ENCODE measurements at regions not wholly inside any gene's neighbourhood (a gene's known extent, or its start where the extent isn't known, plus 50 kb on each side); places are given as distances from the start of the nearest gene placed in this dataset.

DNA sequence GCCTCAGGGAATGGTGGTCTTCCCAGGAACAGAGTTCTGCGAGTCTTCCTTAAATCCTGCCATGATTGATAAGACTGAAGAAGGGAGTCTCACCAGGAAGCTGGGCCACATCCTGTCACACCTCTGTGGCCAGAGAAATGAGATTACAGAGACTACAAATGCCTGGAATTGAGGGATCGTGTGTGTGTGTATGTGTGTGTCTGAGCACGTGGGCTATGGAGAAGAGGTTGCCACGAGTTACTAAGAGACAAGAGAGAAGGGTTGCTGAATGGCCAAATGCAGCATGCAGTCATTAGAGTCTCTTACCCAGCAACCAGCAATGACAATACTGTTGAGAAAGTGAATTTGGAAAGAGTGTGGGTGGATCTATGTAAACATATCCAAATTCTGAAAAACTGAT is 443.1 kb downstream of the MFSD1 start:
- DNase-seq (ENCODE audit: low spot score) (no peak), ATAC-seq (no peak)
- Mint-ChIP-seq H3K4me1 (no peaks in the 10 kb centered on the region), H3K4me3 (no peak overlapping the region), H3K27ac (no peak overlapping the region), H3K27me3 (ENCODE audit: insufficient read depth, low read depth, poor library complexity) (no peaks in the 10 kb centered on the region), H3K9me3 (no peaks in the 10 kb centered on the region), H3K36me3 (ENCODE audit: low read depth) (no peaks in the 10 kb centered on the region)
- Histone ChIP-seq H4K20me1 (replicated peaks; ENCODE audit: insufficient read depth) (no peaks in the 10 kb centered on the region), H3F3A (replicated peaks; ENCODE audit: low read depth) (no peaks in the 10 kb centered on the region), H3K4me1 (ENCODE audit: insufficient read depth) (no peaks in the 10 kb centered on the region), H2AFZ (no peak overlapping the region), H3K36me3 (ENCODE audit: insufficient read depth) (no peaks in the 10 kb centered on the region), H3K4me2 (no peak overlapping the region), H3K27ac (ENCODE audit: low read depth) (no peak overlapping the region), H3K27me3 (ENCODE audit: insufficient read depth) (no peaks in the 10 kb centered on the region), H3K9me2 (ENCODE audit: insufficient read depth) (no peaks in the 10 kb centered on the region), H3K4me3 (no peak overlapping the region), H3K79me2 (replicated peaks; ENCODE audit: insufficient read depth) (no peaks in the 10 kb centered on the region)
- TF ChIP-seq, protein P1, sequence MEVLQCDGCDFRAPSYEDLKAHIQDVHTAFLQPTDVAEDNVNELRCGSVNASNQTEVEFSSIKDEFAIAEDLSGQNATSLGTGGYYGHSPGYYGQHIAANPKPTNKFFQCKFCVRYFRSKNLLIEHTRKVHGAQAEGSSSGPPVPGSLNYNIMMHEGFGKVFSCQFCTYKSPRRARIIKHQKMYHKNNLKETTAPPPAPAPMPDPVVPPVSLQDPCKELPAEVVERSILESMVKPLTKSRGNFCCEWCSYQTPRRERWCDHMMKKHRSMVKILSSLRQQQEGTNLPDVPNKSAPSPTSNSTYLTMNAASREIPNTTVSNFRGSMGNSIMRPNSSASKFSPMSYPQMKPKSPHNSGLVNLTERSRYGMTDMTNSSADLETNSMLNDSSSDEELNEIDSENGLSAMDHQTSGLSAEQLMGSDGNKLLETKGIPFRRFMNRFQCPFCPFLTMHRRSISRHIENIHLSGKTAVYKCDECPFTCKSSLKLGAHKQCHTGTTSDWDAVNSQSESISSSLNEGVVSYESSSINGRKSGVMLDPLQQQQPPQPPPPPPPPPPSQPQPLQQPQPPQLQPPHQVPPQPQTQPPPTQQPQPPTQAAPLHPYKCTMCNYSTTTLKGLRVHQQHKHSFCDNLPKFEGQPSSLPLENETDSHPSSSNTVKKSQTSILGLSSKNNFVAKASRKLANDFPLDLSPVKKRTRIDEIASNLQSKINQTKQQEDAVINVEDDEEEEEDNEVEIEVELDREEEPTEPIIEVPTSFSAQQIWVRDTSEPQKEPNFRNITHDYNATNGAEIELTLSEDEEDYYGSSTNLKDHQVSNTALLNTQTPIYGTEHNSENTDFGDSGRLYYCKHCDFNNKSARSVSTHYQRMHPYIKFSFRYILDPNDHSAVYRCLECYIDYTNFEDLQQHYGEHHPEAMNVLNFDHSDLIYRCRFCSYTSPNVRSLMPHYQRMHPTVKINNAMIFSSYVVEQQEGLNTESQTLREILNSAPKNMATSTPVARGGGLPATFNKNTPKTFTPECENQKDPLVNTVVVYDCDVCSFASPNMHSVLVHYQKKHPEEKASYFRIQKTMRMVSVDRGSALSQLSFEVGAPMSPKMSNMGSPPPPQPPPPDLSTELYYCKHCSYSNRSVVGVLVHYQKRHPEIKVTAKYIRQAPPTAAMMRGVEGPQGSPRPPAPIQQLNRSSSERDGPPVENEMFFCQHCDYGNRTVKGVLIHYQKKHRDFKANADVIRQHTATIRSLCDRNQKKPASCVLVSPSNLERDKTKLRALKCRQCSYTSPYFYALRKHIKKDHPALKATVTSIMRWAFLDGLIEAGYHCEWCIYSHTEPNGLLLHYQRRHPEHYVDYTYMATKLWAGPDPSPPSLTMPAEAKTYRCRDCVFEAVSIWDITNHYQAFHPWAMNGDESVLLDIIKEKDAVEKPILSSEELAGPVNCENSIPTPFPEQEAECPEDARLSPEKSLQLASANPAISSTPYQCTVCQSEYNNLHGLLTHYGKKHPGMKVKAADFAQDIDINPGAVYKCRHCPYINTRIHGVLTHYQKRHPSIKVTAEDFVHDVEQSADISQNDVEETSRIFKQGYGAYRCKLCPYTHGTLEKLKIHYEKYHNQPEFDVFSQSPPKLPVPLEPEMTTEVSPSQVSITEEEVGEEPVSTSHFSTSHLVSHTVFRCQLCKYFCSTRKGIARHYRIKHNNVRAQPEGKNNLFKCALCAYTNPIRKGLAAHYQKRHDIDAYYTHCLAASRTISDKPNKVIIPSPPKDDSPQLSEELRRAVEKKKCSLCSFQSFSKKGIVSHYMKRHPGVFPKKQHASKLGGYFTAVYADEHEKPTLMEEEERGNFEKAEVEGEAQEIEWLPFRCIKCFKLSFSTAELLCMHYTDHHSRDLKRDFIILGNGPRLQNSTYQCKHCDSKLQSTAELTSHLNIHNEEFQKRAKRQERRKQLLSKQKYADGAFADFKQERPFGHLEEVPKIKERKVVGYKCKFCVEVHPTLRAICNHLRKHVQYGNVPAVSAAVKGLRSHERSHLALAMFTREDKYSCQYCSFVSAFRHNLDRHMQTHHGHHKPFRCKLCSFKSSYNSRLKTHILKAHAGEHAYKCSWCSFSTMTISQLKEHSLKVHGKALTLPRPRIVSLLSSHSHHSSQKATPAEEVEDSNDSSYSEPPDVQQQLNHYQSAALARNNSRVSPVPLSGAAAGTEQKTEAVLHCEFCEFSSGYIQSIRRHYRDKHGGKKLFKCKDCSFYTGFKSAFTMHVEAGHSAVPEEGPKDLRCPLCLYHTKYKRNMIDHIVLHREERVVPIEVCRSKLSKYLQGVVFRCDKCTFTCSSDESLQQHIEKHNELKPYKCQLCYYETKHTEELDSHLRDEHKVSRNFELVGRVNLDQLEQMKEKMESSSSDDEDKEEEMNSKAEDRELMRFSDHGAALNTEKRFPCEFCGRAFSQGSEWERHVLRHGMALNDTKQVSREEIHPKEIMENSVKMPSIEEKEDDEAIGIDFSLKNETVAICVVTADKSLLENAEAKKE (CRISPR knock-in tag; IDR thresholded peaks at IDR 0.05): no peak
- TF ChIP-seq JUNB (IDR thresholded peaks at IDR 0.05; ENCODE audit: unreplicated experiment) (no peak), ZNF331 (CRISPR knock-in tag; IDR thresholded peaks at IDR 0.05; ENCODE audit: low read depth) (no peak), POLR2AphosphoS5 (IDR thresholded peaks at IDR 0.05; ENCODE audit: low read depth) (no peak), STAT1 (IDR thresholded peaks at IDR 0.05; ENCODE audit: unreplicated experiment) (no peak), NANOG (IDR thresholded peaks at IDR 0.05; ENCODE audit: borderline replicate concordance) (no peak), CREB1 (CRISPR knock-in tag; IDR thresholded peaks at IDR 0.05; ENCODE audit: low read depth) (no peak), EZH2phosphoT487 (IDR thresholded peaks at IDR 0.05; ENCODE audit: unreplicated experiment) (no peak), EZH2 (IDR thresholded peaks at IDR 0.05; ENCODE audit: low read depth, unreplicated experiment) (no peak)
- TF ChIP-seq, protein P2, sequence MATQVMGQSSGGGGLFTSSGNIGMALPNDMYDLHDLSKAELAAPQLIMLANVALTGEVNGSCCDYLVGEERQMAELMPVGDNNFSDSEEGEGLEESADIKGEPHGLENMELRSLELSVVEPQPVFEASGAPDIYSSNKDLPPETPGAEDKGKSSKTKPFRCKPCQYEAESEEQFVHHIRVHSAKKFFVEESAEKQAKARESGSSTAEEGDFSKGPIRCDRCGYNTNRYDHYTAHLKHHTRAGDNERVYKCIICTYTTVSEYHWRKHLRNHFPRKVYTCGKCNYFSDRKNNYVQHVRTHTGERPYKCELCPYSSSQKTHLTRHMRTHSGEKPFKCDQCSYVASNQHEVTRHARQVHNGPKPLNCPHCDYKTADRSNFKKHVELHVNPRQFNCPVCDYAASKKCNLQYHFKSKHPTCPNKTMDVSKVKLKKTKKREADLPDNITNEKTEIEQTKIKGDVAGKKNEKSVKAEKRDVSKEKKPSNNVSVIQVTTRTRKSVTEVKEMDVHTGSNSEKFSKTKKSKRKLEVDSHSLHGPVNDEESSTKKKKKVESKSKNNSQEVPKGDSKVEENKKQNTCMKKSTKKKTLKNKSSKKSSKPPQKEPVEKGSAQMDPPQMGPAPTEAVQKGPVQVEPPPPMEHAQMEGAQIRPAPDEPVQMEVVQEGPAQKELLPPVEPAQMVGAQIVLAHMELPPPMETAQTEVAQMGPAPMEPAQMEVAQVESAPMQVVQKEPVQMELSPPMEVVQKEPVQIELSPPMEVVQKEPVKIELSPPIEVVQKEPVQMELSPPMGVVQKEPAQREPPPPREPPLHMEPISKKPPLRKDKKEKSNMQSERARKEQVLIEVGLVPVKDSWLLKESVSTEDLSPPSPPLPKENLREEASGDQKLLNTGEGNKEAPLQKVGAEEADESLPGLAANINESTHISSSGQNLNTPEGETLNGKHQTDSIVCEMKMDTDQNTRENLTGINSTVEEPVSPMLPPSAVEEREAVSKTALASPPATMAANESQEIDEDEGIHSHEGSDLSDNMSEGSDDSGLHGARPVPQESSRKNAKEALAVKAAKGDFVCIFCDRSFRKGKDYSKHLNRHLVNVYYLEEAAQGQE (IDR thresholded peaks at IDR 0.05; ENCODE audit: unreplicated experiment): no peak
- TF ChIP-seq, protein P3, sequence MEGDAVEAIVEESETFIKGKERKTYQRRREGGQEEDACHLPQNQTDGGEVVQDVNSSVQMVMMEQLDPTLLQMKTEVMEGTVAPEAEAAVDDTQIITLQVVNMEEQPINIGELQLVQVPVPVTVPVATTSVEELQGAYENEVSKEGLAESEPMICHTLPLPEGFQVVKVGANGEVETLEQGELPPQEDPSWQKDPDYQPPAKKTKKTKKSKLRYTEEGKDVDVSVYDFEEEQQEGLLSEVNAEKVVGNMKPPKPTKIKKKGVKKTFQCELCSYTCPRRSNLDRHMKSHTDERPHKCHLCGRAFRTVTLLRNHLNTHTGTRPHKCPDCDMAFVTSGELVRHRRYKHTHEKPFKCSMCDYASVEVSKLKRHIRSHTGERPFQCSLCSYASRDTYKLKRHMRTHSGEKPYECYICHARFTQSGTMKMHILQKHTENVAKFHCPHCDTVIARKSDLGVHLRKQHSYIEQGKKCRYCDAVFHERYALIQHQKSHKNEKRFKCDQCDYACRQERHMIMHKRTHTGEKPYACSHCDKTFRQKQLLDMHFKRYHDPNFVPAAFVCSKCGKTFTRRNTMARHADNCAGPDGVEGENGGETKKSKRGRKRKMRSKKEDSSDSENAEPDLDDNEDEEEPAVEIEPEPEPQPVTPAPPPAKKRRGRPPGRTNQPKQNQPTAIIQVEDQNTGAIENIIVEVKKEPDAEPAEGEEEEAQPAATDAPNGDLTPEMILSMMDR (conservative IDR thresholded peaks at IDR 0.05; ENCODE audit: low read depth in 2 of 2): no peak
- TF ChIP-seq, protein P4, sequence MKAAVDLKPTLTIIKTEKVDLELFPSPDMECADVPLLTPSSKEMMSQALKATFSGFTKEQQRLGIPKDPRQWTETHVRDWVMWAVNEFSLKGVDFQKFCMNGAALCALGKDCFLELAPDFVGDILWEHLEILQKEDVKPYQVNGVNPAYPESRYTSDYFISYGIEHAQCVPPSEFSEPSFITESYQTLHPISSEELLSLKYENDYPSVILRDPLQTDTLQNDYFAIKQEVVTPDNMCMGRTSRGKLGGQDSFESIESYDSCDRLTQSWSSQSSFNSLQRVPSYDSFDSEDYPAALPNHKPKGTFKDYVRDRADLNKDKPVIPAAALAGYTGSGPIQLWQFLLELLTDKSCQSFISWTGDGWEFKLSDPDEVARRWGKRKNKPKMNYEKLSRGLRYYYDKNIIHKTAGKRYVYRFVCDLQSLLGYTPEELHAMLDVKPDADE (IDR thresholded peaks at IDR 0.05): no peak
